ENCODE measurements at regions not wholly inside any gene's neighbourhood (a gene's known extent, or its start where the extent isn't known, plus 50 kb on each side); places are given as distances from the start of the nearest gene placed in this dataset.

DNA sequence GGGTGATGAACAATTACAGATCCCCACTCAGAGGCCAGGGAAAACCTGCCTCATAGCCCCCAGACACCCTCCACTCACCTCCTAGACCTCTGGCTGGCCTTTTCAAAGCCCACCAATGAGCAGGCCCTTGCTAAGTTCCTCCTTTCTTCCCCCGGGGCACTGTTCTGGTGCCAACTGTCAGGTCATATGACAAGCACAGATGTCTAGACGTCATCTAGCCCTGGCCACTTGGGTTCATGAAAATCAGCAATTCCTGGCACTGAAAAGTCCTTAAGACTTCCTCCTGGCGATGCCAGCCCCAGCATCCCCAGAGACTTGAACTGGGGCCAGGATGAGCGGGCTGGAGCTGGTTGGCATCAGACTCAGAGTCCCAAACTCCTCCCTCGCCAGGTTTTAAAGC lies 115.6 kb upstream of the NALF2 start:
- no peak for TF ChIP-seq EZH2 (IDR thresholded peaks at IDR 0.05; ENCODE audit: borderline replicate concordance, low read depth, low read length, severe bottlenecking)
- TF ChIP-seq, protein P1, sequence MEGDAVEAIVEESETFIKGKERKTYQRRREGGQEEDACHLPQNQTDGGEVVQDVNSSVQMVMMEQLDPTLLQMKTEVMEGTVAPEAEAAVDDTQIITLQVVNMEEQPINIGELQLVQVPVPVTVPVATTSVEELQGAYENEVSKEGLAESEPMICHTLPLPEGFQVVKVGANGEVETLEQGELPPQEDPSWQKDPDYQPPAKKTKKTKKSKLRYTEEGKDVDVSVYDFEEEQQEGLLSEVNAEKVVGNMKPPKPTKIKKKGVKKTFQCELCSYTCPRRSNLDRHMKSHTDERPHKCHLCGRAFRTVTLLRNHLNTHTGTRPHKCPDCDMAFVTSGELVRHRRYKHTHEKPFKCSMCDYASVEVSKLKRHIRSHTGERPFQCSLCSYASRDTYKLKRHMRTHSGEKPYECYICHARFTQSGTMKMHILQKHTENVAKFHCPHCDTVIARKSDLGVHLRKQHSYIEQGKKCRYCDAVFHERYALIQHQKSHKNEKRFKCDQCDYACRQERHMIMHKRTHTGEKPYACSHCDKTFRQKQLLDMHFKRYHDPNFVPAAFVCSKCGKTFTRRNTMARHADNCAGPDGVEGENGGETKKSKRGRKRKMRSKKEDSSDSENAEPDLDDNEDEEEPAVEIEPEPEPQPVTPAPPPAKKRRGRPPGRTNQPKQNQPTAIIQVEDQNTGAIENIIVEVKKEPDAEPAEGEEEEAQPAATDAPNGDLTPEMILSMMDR (IDR thresholded peaks at IDR 0.05; ENCODE audit: borderline replicate concordance, extremely low read depth, low read length, poor library complexity, severe bottlenecking) = no peak
